ENCODE measurements at regions not wholly inside any gene's neighbourhood (a gene's known extent, or its start where the extent isn't known, plus 50 kb on each side); places are given as distances from the start of the nearest gene placed in this dataset.

DNA sequence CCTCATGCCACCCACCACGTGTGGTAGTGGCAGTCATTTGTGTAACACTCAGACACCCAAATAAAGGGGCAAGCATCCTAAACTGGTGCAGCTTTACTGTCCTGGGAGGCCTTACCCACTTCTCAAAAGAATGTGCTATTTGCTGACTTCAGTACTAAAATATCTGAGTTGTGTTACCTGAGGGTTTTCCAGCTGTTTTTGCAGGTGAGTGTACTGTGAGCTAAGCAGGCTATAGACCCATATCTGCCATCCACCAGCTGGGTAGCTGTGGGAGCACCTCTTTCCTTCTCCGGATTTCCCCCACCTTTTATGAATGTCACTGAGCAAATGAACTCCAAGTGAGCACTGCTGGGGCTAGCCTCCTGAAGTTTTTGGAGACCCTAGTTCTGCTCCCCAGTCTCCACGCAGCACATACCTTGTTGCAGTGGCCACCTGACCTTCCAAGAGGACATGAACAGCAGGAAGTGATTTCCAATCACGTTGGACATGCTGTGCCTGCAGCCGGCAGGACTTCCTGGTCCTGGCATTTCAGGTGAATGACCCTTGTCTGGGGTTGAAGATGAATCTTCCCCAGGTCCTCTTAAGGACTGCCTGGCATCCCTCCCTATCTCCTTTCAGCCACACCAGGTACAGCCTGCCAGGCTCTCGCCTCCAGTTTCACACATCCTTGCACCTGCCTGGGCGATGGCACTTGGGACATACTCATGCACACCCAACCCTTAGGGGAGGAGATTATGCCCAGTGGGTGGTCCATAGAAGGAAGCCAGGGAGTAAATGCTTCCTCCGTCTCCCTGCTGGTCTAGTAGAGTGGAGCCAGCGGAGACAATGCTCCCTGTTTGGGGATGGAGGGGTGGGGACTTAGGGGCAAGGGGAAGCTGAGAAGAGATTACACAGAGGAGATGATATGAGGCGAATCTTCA is 109.5 kb upstream of the SPATA13 start:
- Histone ChIP-seq H3K36me3 (no peaks in the 10 kb centered on the region), H3K4me3 (no peak overlapping the region), H3K9me3 (no peaks in the 10 kb centered on the region), H3K27ac (no peak overlapping the region), H3K27me3 (no peaks in the 10 kb centered on the region), H3K4me1 (peaks cover 26% of the 10 kb centered on the region)
- no peak for TF ChIP-seq CTCF (IDR thresholded peaks at IDR 0.05)
- ATAC-seq (peak; percentile 14), DNase-seq (no peak)
- intact Hi-C loops (cut with DNase I), result loop anchor here (10.0 kb wide), 1 partner anchor 164 kb away; no protein-coding TSS in a partner anchor

DNA sequence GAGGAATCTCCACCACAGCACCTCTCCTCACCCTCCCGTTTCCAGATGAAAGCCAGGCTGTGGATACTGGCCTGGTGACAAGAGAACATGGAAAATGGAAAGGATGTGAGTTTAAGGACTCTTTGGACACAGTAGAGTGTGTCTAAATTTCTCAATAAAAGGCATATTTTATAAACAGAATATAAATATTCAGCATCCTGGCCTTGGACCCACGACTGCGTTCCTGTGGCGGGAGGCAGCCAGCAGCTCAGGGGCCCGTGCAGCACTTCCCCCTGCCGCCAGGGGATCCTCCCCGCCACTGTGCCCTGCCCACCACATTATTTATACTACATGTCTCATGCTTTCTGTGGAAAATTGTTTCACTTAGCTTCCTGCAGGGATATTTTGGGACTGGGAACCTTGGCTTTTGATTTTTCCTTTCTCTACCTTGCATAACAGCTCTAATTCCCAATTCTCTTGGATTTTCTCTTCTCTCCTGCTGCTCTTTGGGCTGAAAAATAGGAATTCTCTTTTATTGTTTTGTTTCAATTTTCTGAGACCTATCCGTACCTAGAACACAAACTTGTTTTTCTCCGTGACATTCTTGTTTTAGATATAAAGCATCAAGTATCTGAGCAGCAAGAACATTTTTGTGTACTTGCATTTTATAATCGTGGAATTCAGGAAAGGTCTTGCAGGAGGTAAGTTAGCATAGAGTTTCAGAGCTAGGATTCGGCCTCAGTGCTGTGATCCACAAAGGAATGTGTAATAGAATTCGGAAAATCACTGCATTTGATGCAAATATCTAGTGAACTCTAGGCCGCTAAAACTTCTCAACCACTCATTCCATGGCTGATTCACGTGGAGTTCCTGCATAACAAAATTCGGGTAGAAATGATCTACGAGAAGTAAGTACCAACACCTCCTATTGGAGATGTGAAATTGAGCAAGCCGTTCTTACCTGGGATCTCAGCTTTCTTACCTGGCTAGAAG is 107.7 kb upstream of the SPATA13 start:
- DNase-seq, result no peak
- Histone ChIP-seq H3K36me3 (no peaks in the 10 kb centered on the region), H3K4me1 (peaks cover 26% of the 10 kb centered on the region), H3K27ac (peak overlapping the region; percentile 32), H3K4me3 (no peak overlapping the region), H3K27me3 (no peaks in the 10 kb centered on the region), H3K9me3 (no peaks in the 10 kb centered on the region)
- no peak for ATAC-seq
- peak; percentile 19 for TF ChIP-seq CTCF (IDR thresholded peaks at IDR 0.05)
- intact Hi-C loops (cut with DNase I), result loop anchor here (10.0 kb wide), 1 partner anchor 162 kb away; no protein-coding TSS in a partner anchor

DNA sequence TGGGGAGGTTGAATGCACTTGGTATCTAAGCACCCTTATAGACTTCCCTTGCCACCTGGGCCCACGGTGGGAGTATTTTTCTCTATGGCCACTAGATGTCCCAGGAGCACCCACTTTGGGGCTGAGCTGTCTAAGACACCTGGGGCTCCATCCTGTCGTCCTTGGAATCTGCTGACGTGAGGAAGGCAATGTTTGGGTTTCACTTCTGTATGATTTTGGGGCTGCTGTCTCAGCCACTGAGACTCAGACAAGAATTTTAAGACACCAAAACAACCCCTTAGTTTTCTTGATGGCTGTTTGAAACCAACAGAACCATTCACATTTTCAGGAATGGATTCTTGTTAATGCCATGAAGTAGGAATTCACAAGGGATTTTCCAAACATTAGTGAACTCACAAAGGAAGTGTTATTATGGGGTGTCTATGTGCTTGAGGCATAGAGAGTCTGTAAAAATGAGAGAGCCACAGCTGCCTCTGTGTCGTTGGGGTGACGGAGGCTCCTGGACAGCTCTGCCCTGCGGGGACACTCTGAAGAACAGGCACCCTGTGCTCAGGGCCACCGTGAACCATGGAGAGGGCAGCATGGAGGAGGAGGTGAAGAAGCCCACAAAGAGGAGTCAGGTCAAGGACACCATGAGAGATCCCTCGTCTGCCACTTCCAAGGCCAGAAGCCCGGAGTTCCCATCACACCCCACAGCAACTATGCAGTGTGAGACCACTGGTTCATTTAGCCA is 106.8 kb upstream of the SPATA13 start:
- Histone ChIP-seq H3K27me3 (no peaks in the 10 kb centered on the region), H3K4me3 (no peak overlapping the region), H3K27ac (peak overlapping the region; percentile 32), H3K36me3 (no peaks in the 10 kb centered on the region), H3K9me3 (no peaks in the 10 kb centered on the region), H3K4me1 (peaks cover 26% of the 10 kb centered on the region)
- DNase-seq (no peak), ATAC-seq (peak; percentile 92)
- intact Hi-C loops (cut with DNase I), result loop anchor here (10.0 kb wide), 1 partner anchor 161 kb away; no protein-coding TSS in a partner anchor
- TF ChIP-seq CTCF (IDR thresholded peaks at IDR 0.05), result peak; percentile 77

- Histone ChIP-seq H3K9me3 (no peaks in the 10 kb centered on the region), H3K4me1 (peaks cover 10% of the 10 kb centered on the region), H3K4me3 (no peak overlapping the region), H3K27ac (no peak overlapping the region), H3K27me3 (no peaks in the 10 kb centered on the region), H3K36me3 (no peaks in the 10 kb centered on the region)
- no peak for TF ChIP-seq CTCF (IDR thresholded peaks at IDR 0.05)
- no peak for ATAC-seq
- DNase-seq, result no peak
- intact Hi-C loops (cut with DNase I), result loop anchor here (10.0 kb wide), 1 partner anchor 158 kb away; no protein-coding TSS in a partner anchor
These were observed 103.8 kb upstream of the SPATA13 start for GRCh38 chr13:24056616-24057137.

DNA sequence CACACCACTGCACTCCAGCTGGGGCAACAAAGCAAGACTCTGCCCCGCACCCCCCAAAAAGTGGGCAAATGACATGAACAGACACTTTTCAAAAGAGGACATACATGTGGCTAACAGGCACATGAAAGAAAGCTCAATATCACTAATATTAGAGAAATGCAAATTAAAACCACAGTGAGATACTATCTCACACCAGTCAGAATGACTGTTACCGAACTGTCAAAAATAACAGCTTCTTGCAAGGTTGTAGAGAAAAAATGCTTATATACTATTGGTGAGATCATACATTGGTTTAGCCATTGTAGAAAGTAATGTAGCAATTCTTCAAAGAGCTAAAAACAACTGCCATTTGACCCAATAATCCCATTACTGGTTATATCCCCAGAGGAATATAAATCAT is 99.5 kb upstream of the SPATA13 start:
- no peaks in the 10 kb centered on the region for H3K36me3 ChIP-seq
- DNase-seq, result no peak
- H3K4me3 ChIP-seq, result no peak overlapping the region
- peaks cover 3% of the 10 kb centered on the region for H3K4me1 ChIP-seq
- no peak for ATAC-seq
- no peaks in the 10 kb centered on the region for H3K9me3 ChIP-seq
- no peak for TF ChIP-seq CTCF (IDR thresholded peaks at IDR 0.05)
- no peak overlapping the region for H3K27ac ChIP-seq
- H3K27me3 ChIP-seq, result no peaks in the 10 kb centered on the region
- intact Hi-C loops (cut with DNase I), result no loop called here

Data from upper lobe of right lung (tissue), 1 donor.